CD4-positive, alpha-beta T cell treated with Interleukin-17A for 1 hour (primary cell): ENCODE measurements at regions not wholly inside any gene's neighbourhood (a gene's known extent, or its start where the extent isn't known, plus 50 kb on each side); places are given as distances from the start of the nearest gene placed in this dataset.

Experiments
- DNase-seq: peaks from one replicate; pipeline ENCODE4 v3.0.0-alpha.2; 2020

- DNase-seq = no peak
These were observed 287.1 kb downstream of the LPIN1 start for GRCh38 chr2:12033494-12033893.

- no peak for DNase-seq
These were observed 287.9 kb downstream of the LPIN1 start for GRCh38 chr2:12034382-12034781.

- DNase-seq = no peak
These were observed 288.7 kb downstream of the LPIN1 start for GRCh38 chr2:12035029-12035720.

- no peak for DNase-seq
These were observed 289.7 kb downstream of the LPIN1 start for GRCh38 chr2:12035956-12036639.

GRCh38 chr2:12036640-12036983 lies 290.2 kb downstream of the LPIN1 start:
- peak; percentile 8 for DNase-seq

GRCh38 chr2:12037301-12037700 lies 290.9 kb downstream of the LPIN1 start:
- DNase-seq = no peak

GRCh38 chr2:12041236-12041635 lies 294.8 kb downstream of the LPIN1 start:
- DNase-seq = no peak

- no peak for DNase-seq
These were observed 296.7 kb downstream of the LPIN1 start for GRCh38 chr2:12043131-12043530.

- peak; percentile 46 for DNase-seq
These were observed 298.4 kb downstream of the LPIN1 start for GRCh38 chr2:12044857-12045256.

- DNase-seq = no peak
These were observed 299.4 kb downstream of the LPIN1 start for GRCh38 chr2:12045864-12046291.

GRCh38 chr2:12046641-12047040 lies 300.2 kb downstream of the LPIN1 start:
- DNase-seq = no peak

- no peak for DNase-seq
These were observed 301.3 kb downstream of the LPIN1 start for GRCh38 chr2:12047761-12048160.

- no peak for DNase-seq
These were observed 302.1 kb downstream of the LPIN1 start for GRCh38 chr2:12048550-12048949.

GRCh38 chr2:12050396-12050795 lies 304.0 kb downstream of the LPIN1 start:
- DNase-seq = no peak

- DNase-seq = no peak
These were observed 305.4 kb downstream of the LPIN1 start for GRCh38 chr2:12051831-12052230.

GRCh38 chr2:12052796-12053195 lies 306.4 kb downstream of the LPIN1 start:
- no peak for DNase-seq

GRCh38 chr2:12054956-12055618 lies 308.7 kb downstream of the LPIN1 start:
- DNase-seq = no peak

GRCh38 chr2:12057436-12058166 lies 311.2 kb downstream of the LPIN1 start:
- peak; percentile 45 for DNase-seq

- no peak for DNase-seq
These were observed 313.4 kb downstream of the LPIN1 start for GRCh38 chr2:12059616-12060441.

GRCh38 chr2:12060886-12061285 lies 314.5 kb downstream of the LPIN1 start:
- DNase-seq = no peak

- DNase-seq = no peak
These were observed 315.0 kb downstream of the LPIN1 start for GRCh38 chr2:12061286-12062052.

GRCh38 chr2:12062053-12062395 lies 315.6 kb downstream of the LPIN1 start:
- DNase-seq = no peak
